ENCODE measurements at regions not wholly inside any gene's neighbourhood (a gene's known extent, or its start where the extent isn't known, plus 50 kb on each side); places are given as distances from the start of the nearest gene placed in this dataset.
"Not testable (repeated sequence)": the region's sequence is repeated elsewhere in the genome, so short reads cannot be mapped to it uniquely, and the experiment has no call there.

GRCh38 chr7:17108049-17108584 is 190.3 kb upstream of the AHR start:
- Mint-ChIP-seq H3K27ac (ENCODE audit: unreplicated experiment) (no peak overlapping the region), H3K4me1 (ENCODE audit: unreplicated experiment) (no peaks in the 10 kb centered on the region), H3K27me3 (ENCODE audit: unreplicated experiment) (peaks cover 3% of the 10 kb centered on the region), H3K36me3 (ENCODE audit: low read depth, unreplicated experiment) (no peaks in the 10 kb centered on the region), H3K9me3 (ENCODE audit: unreplicated experiment) (no peaks in the 10 kb centered on the region), H3K4me3 (ENCODE audit: unreplicated experiment) (no peak overlapping the region)
- no peak for DNase-seq (ENCODE audit: low spot score)
- TF ChIP-seq CTCF (IDR thresholded peaks at IDR 0.05; ENCODE audit: unreplicated experiment), result no peak

- peaks cover 3% of the 10 kb centered on the region for H3K27me3 Mint-ChIP-seq (ENCODE audit: unreplicated experiment)
- no peaks in the 10 kb centered on the region for H3K4me1 Mint-ChIP-seq (ENCODE audit: unreplicated experiment)
- no peak overlapping the region for H3K27ac Mint-ChIP-seq (ENCODE audit: unreplicated experiment)
- no peak overlapping the region for H3K4me3 Mint-ChIP-seq (ENCODE audit: unreplicated experiment)
- no peaks in the 10 kb centered on the region for H3K9me3 Mint-ChIP-seq (ENCODE audit: unreplicated experiment)
- DNase-seq (ENCODE audit: low spot score), result no peak
- no peaks in the 10 kb centered on the region for H3K36me3 Mint-ChIP-seq (ENCODE audit: low read depth, unreplicated experiment)
- no peak for TF ChIP-seq CTCF (IDR thresholded peaks at IDR 0.05; ENCODE audit: unreplicated experiment)
Measured at GRCh38 chr7:17109020-17109419, 189.4 kb upstream of the AHR start.

- not testable (repeated sequence) for H3K4me3 Mint-ChIP-seq (ENCODE audit: unreplicated experiment); H3K4me1 Mint-ChIP-seq (ENCODE audit: unreplicated experiment); H3K27me3 Mint-ChIP-seq (ENCODE audit: unreplicated experiment); H3K36me3 Mint-ChIP-seq (ENCODE audit: low read depth, unreplicated experiment); H3K9me3 Mint-ChIP-seq (ENCODE audit: unreplicated experiment); H3K27ac Mint-ChIP-seq (ENCODE audit: unreplicated experiment); DNase-seq (ENCODE audit: low spot score)
Measured at GRCh38 chr7:17113770-17114169, 184.7 kb upstream of the AHR start.

GRCh38 chr7:17118412-17118811 is 180.0 kb upstream of the AHR start:
- H3K27ac Mint-ChIP-seq (ENCODE audit: unreplicated experiment), result no peak overlapping the region
- no peak for DNase-seq (ENCODE audit: low spot score)
- H3K36me3 Mint-ChIP-seq (ENCODE audit: low read depth, unreplicated experiment), result no peaks in the 10 kb centered on the region
- H3K9me3 Mint-ChIP-seq (ENCODE audit: unreplicated experiment), result no peaks in the 10 kb centered on the region
- no peaks in the 10 kb centered on the region for H3K27me3 Mint-ChIP-seq (ENCODE audit: unreplicated experiment)
- H3K4me3 Mint-ChIP-seq (ENCODE audit: unreplicated experiment), result no peak overlapping the region
- H3K4me1 Mint-ChIP-seq (ENCODE audit: unreplicated experiment), result peaks cover 4% of the 10 kb centered on the region
- no peak for TF ChIP-seq CTCF (IDR thresholded peaks at IDR 0.05; ENCODE audit: unreplicated experiment)

GRCh38 chr7:17120756-17121155 is 177.7 kb upstream of the AHR start:
- no peak overlapping the region for H3K4me3 Mint-ChIP-seq (ENCODE audit: unreplicated experiment)
- H3K4me1 Mint-ChIP-seq (ENCODE audit: unreplicated experiment), result peaks cover 4% of the 10 kb centered on the region
- TF ChIP-seq CTCF (IDR thresholded peaks at IDR 0.05; ENCODE audit: unreplicated experiment), result no peak
- H3K27ac Mint-ChIP-seq (ENCODE audit: unreplicated experiment), result no peak overlapping the region
- DNase-seq (ENCODE audit: low spot score), result no peak
- no peaks in the 10 kb centered on the region for H3K9me3 Mint-ChIP-seq (ENCODE audit: unreplicated experiment)
- H3K27me3 Mint-ChIP-seq (ENCODE audit: unreplicated experiment), result no peaks in the 10 kb centered on the region
- H3K36me3 Mint-ChIP-seq (ENCODE audit: low read depth, unreplicated experiment), result no peaks in the 10 kb centered on the region
